SHP77 treated with DMSO at 0.1 percent for 48 hours (cell line): ENCODE measurements at regions not wholly inside any gene's neighbourhood (a gene's known extent, or its start where the extent isn't known, plus 50 kb on each side); places are given as distances from the start of the nearest gene placed in this dataset.
"Not testable (repeated sequence)": the region's sequence is repeated elsewhere in the genome, so short reads cannot be mapped to it uniquely, and the experiment has no call there.

Experiments used
- DNase-seq: peaks from one replicate; lab custom pipeline; 2025; lab: John Stamatoyannopoulos, UW

- DNase-seq, result peak; percentile 15
These were observed 259.4 kb downstream of the PLK2 start for GRCh38 chr5:58200451-58200850.

GRCh38 chr5:58199087-58199486 lies 260.8 kb downstream of the PLK2 start:
- no peak for DNase-seq

DNA sequence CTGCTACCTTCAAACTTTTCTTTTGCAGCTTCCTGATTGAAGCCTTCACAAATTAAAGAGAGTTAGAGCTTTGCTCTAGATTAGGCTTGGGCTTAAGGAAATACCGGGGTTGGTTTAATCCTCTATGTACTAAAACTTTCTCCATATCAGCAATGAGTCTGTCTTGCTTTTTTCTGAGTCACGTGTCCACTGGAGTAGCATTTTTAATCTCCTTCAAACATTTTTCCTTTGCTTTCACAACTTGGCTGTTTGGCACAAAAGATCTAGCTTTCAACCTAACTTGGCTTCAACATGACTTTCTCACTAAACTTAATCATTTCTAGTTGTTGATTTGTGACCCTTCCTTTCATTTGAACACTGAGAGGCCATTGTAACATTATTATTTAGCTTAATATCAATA lies 261.6 kb downstream of the PLK2 start:
- DNase-seq, result no peak

DNA sequence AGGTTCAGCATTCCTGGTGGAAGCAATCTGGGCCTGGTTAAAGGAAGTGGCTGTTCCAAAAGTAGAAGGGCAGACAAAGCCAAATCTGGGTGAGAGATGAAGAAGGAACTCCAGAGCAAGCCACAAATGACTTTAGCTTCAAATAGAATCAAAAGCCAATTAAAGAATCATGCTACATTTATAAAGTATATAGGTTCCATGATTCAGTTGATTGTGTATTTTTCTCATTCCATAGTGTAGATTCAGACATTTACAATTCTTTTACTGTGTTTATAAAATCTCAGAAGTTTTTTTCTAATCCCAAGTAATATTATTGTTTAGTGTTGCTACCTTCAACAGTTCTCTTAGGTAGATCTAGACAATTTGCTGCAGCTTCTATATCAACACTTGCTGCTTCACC lies 262.0 kb downstream of the PLK2 start:
- no peak for DNase-seq

DNA sequence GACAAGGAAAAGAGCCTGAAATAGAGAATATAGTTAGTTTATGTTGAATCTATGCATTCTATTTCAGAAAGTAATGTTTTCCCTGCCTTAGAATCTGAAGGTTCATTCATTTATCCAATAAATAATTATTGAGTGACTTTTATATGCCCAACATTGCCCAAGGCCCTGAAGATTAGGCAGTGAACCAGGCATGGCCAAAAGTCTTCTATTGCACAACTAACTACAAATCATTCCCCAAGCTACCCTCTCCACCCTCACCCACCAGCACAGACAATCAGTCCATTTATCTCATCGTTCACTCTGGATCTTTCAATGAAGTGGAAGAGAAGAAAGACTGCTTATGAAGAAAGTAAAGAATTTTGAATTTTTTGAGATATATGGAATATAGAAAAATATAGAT lies 268.4 kb downstream of the PLK2 start:
- DNase-seq, result no peak

DNA sequence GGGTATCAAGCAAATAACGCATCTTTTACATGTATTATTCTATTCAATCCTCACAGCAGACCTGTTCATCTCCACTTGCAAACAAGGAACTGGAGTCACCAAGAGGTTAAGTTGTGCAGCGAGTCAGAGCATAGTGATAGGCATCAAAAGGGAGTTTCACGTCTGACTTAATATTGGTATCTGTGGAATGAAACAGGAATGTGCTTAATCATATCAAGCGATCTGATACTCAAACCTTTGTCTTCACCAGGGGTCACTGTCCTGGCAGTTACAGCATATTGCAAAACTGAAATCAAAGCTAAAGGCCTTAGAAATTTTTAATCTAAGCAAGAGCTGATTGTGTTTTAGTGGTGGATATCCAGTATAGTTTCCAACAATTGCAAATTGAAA lies 271.6 kb downstream of the PLK2 start:
- DNase-seq, result no peak

DNA sequence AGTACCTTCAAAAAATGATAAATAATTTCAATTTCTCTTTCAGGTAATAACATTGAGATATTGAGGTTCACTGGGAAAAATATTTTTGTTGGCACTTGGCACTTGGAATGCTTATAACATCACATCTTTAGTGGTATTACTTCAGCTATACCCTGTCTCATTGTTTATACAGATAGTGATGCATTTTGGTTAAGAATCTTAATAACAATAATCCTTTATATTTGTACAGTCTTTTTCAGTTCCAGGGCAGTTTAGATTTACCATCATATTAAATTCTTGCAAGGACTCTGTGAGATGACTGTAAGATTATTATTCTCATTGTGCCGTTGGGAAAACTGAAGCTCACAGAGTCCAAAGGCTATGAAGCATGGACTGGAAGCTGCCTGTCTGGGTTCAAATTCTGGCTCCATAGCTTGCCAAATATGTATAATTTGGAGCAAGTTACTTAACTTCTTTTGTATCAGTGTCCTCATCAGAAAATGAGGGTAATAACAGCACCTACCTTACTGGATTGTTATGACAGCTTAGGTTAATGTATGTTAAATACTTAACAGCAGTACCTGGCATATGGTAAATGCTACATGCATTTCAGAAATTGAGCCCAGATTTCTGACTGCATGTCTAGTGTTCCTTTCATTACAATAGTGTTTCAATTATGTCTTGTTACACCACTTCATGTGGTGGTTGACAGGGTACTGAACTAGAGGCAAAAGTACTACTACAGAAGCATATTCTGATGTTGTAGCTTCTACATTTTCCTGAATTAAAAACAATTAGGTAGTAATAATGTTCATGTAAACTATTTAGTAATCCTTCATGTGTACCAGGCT lies 272.2 kb downstream of the PLK2 start:
- DNase-seq, result no peak

DNA sequence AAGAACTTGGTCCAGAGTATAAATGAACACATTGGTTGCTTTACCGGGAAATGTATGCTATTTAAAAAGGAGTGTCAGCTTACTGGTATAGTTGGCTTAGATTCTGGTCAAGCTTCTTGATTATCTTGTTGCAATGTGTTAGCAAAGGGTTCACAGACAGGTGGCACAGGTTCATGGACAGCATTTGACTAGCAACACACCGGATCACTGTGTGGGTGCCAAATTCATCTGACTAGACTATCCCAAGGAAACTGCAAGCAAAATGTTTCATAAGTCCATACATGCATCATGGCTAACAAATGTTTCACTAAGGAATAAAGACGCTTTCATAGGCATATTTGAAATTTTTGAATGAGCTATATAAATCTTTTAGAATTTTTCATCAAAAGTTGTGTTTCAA lies 274.1 kb downstream of the PLK2 start:
- DNase-seq, result no peak

DNA sequence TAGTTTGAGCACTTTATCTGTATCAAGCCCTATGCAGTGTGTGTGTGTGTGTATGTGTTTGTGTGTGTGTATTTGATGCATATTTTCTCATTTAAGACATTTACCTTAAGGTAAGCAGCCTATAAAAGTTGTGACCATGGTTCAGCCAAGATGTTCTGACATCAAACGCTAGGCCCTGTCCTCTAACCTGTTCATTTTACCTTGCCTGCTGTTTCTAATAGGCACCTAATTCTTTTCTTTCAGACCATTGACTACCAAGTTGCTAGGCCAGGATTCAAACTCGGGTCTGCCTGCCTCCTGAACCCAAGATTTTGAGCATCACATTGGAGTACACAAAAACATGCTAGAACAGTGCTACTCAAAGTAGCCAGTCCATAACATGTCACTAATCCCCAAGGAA lies 274.5 kb downstream of the PLK2 start:
- no peak for DNase-seq

DNA sequence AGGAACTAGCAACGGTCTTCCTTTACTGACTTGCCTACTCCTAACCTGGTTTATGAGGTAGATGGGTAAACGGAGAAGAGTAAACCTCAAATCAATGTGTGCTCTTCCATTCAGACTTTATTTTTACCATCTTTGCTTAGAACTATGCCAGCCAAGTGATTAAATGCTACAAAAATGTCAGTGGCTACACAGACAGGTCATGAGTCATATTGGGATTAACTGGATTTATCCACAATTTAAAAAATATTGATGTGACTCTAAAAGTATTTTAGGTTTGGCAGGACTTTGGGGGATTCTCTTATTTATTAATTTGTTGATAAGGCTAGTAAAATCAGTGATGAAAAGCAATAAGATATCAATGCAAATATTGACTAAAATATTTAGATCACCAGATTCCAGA lies 275.0 kb downstream of the PLK2 start:
- no peak for DNase-seq

- no peak for DNase-seq
These were observed 276.1 kb downstream of the PLK2 start for GRCh38 chr5:58183786-58184085.

DNA sequence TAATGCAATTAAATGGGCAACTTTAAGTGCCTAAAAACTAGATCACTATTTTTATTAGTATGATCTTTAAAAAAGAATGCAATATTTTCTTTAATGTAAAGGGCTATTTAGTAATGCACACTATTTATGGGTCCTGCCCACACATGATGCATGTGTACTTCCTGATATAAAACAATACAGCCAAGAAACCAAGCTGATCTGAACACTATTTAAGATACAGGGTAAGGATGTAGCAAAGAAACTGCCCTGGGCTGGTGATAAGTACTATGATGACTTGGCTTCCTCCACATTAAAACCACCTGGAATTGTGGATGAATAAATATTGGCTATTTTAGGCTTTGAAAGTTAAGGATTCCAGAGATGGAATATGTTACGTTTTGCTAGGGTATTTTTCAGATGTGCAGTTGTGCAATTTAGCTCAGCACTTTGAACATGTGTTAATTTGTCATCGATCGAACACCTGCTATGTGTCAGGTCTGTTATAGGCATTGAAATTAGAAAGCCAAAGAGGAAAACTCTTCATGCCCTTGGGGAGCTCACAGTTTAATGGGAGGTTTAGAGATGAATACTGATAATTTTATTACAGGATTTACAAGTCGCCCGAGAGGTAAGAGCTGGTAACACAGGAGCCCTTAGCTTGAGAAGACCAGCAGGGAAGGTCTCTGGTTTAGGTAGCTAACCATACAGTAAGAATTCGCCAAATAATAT lies 276.7 kb downstream of the PLK2 start:
- DNase-seq, result no peak

DNA sequence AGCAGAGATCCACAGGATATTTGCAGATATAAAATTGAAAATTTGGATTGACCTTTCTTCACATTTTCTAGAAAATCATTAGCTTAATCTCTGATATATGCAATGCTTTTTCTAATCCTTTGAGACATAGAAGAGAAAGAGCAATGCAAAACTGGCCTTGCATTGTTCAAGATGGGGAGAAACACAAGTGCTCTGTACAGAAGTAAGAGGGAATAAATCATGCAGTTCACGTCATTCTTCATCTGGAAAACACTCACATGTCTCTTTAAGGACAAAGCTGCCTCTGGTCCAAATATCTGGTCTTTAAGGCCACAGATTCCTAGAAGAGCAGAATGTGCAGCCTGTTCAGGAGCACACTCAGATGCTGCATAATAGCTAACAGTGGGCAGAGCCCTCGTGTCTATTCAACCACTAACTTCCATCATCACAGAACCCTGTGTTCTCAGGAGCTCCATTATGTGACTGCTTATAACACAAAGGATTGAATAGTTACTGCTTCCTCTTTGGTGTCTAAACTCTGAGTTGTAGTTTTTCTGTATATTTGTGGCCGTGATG lies 277.5 kb downstream of the PLK2 start:
- DNase-seq, result no peak

GRCh38 chr5:58181578-58182286 lies 278.2 kb downstream of the PLK2 start:
- DNase-seq, result no peak

DNA sequence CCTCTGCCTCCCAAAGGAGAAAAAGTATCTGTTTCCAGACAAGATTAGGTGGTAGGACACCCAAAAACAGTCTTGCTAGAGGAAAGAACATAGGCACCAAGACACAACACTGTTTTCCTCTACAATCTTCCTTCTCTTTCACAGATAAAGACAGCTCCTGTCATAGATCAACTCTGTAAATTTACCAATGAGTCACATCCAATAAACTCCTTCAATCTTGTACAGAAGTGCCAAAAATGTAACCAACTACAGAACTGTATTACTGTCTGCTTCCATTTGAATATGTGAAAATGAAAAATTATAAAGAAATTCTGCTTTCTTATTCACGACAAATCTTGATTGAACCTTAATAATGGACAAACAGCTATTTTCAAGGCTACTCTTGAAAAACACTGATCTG lies 286.9 kb downstream of the PLK2 start:
- no peak for DNase-seq

DNA sequence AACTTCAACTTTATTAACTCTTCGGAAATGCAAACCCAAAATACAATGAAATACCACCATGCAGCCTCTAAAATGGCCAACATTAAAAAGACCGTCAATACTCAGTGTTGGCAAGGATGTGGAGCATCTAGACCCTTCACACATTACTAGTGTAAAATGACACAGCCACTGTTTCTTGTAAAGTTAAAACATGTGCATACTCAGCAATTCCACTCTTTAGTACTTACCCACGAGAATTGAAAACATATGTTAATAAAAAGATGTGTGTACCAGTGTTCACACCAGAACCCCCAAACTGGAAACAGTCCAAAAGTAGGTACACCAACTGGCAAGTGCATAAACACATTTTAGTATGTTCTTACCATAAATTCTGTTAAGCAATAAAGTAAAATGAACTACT lies 294.7 kb downstream of the PLK2 start:
- DNase-seq, result no peak

DNA sequence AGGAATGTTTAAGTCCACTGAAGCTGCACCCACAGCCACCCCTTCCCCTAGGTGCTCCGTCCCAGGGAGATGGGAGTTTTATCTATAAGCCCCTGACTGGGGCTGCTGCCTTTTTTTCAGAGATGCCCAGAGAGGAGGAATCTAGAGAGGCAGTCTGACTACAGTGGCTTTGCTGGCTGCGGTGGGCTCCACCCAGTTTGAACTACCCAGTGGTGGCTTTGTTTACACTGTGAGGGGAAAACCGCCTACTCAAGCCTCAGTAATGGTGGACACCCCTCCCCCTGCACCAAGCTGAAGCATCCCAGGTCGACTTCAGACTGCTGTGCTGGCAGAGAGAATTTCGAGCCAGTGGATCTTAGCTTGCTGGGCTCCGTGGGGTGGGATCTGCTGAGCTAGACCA lies 298.0 kb downstream of the PLK2 start:
- DNase-seq, result not testable (repeated sequence)

DNA sequence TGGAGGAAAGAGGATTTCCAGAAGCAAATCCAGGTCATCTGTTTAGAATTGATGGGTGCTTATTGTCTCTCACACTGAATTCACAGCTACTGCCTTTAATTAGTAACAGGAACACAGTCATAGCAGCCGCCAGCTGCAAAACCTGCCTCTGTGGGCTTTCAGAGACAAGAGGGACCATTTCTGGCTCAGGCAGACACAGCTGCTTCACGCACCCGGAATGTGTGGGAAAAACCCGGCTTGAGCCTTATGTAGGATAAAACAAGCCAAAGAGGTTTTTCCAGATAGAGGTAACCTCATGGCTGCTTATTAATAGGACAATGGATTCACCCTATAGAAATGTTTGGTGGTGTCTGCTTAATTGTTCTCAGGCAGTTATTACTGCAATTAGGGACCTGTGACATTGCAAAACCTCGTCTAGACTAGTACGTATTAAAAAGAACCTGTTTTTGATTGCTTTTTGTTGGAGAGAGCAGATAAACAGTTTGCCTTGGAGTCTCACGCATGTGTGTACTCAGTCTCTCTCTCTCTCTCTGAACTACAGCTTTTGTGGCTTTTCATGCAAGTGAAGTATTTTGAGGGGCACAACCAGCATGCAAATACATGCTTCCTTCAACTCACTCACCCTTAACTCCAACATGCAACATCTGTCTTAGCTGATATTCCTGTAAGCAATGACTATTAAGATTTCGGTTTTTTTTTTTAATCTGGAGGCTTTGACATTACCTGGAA lies 302.7 kb downstream of the PLK2 start:
- DNase-seq, result peak; percentile 32

GRCh38 chr5:58156361-58156760 lies 303.5 kb downstream of the PLK2 start:
- peak; percentile 58 for DNase-seq

DNA sequence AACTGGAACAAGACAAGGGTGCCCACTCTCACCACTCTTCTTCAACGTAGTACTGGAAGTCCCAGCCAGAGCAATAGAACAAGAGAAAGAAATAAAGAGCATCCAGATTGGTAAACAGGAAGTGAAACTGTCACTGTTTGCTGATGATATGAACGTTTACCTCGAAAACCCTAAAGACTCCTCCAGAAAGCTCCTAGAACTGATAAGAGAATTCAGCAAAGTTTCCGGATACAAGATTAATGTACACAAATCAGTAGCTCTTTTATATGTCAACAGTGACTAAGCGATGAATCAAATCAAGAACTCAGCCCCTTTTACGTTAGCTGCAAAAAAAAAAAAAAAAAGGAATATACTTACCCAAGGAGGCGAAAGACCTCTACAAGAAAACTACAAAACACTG lies 306.6 kb downstream of the PLK2 start:
- no peak for DNase-seq

GRCh38 chr5:58151414-58151813 lies 308.5 kb downstream of the PLK2 start:
- DNase-seq, result no peak

DNA sequence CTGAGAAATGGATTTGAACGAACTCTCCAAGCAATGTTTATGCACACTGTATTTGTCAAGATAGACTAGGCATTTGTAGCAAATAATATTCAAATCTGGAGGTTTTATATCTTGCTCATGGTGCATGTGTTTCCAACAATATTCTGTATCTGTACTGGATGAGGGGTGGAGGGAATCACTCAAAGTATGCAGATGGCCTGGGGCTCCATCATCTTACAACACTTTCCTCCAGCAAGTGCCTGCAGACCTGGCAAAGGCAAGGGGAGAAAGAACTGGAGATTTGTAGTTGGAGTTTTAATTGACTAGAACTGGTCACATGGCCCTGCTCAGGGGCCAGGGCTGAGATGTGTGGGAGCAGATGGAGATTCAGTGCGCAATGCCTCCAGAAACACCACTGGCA lies 309.0 kb downstream of the PLK2 start:
- DNase-seq, result no peak
